RPMI8226 (cell line): ENCODE measurements at regions not wholly inside any gene's neighbourhood (a gene's known extent, or its start where the extent isn't known, plus 50 kb on each side); places are given as distances from the start of the nearest gene placed in this dataset.

Experiments used
- DNase-seq: peaks from one replicate; pipeline ENCODE4 v3.0.0-alpha.2; 2015

- DNase-seq: no peak
Observed at GRCh38 chr1:37393173-37394120, 80.9 kb upstream of the ZC3H12A start.

- DNase-seq: no peak
Observed at GRCh38 chr1:37394574-37395464, 79.6 kb upstream of the ZC3H12A start.

GRCh38 chr1:37398096-37398495 is 76.3 kb upstream of the ZC3H12A start:
- DNase-seq: no peak

DNA sequence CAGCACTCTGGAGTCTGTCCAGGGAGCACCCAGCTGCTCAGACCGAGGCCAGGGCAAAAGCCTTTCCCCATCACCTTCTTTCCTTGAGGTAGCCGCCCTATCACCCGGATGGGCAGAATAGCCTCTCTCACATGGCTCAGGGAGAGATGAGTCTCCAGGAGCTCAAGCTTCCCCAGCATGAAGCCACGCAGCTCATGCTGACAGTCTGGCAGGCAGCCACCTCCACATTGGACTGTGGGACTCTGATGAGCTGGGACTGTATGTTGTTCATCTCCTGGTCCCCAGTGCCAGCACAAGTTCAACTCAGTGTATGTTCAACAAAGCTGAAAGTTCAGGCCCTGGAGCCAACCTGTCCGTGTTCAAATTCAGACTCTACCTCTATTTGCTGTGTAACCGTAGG is 75.2 kb upstream of the ZC3H12A start:
- peak; percentile 18 for DNase-seq

- no peak for DNase-seq
Observed at GRCh38 chr1:37399830-37400464, 74.4 kb upstream of the ZC3H12A start.

DNA sequence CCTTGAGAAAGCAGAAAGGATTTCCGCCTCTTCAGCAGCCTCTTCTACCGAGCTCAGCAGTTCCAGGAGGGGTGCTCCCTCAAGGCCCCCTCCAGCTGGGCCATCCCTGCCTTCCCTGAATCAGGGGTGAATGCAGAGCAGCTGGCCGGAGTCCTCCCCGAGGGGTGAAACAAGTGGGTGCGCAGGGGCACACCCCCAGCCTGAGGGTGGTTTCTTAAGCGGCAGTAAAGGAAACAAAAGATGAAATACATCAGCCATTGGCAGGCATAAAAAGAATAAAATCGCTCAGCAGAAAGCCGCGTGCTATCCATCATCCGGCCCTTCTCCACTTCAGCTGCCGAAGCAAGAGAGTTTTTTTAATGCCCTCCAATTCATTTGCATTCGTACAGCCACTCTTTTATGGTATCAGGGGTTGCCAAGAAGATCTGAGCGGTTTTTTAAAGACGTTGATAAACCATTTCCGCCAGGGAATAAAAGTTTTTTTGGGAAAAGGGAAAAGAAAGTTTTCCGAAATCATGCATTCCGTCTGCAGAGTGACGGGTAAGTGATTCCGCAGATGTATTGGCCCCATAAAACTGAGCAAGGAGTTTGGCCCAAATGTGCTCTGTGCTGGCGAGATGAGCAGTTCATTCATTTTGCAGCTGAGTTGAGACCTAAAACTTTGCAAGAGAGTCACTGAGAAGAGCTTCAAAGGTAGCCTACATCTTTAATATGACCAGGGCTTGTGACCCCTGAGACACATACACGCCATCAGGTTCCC is 73.7 kb upstream of the ZC3H12A start:
- DNase-seq: no peak

- DNase-seq: no peak
Observed at GRCh38 chr1:37403166-37403565, 71.2 kb upstream of the ZC3H12A start.

DNA sequence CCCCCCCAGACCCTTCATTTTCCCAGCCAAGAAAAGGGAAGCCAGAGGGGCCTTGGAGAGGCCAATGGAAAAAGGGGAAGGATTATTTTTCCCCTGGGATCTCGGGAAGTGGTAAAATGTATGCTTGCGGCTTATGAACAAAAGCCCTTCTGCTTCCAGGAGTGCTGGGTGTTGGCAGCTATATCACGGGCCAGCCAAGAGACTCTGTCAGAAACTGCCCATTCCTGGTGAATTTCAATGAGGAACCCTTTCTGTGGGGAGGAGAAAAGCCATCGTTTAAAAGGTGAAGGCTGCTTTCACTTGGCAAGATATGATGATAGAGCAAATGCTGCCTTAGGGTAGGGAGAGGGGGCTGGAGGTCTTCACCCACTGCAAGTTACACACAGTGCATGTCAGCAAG is 69.7 kb upstream of the ZC3H12A start:
- DNase-seq: no peak

- no peak for DNase-seq
Observed at GRCh38 chr1:37410105-37410504, 64.3 kb upstream of the ZC3H12A start.

- peak; percentile 48 for DNase-seq
Observed at GRCh38 chr1:37410815-37411214, 63.6 kb upstream of the ZC3H12A start.

DNA sequence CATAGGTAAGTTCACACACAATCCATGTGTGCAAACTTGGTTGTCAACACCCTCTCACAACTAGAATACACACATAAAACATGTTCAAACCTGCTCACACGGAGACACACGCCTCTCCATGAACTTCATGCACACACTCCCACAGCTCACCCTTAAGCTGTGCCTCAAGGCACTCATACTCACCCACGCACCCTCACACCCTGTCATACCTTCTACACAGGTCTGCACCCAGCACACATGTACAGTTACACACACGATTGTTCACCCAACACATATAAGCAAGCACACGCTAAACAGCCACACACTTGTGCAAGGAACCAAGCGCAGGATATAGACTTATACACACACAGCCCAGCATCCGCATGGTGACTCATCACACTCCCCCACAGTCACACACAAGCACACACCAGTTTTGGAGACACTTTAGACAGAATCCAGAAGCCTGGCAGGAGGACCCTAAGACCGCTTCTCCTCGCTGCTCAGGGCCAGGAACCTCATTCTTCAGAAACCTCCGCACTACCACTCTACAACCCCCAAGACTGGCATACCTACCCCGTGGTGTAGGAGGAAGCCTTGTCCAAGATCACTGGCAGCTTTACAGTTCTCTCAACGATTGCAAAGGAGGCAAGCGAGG is 58.7 kb upstream of the ZC3H12A start:
- no peak for DNase-seq

DNA sequence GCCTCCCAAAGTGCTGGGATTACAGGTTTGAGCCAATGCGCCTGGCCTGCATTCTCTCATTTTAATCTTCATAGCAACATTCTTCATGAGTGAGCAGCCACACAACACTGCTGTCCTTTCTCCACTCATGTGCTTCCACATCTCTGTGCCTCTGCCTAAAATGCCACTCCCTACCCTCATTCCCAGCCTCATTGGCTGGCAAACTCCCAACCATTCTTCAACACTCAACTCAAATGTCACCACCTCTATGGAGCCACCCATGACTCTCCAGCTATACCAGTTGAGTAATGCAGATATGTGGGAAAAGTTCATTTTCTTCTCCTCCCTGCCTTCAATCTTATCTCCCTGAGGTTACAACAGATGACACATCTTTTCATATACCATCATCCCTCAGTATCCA is 53.9 kb upstream of the ZC3H12A start:
- no peak for DNase-seq

GRCh38 chr1:37423810-37424209 is 50.6 kb upstream of the ZC3H12A start:
- DNase-seq: peak; percentile 80

- no peak for DNase-seq
Observed at GRCh38 chr1:37424523-37424922, 49.9 kb upstream of the ZC3H12A start.
